SIG-M5 treated with dmso at 0.1 percent for 504 hours (cell line): ENCODE measurements at regions not wholly inside any gene's neighbourhood (a gene's known extent, or its start where the extent isn't known, plus 50 kb on each side); places are given as distances from the start of the nearest gene placed in this dataset.
A peak's percentile ranks its signal among the peaks of the same experiment; 100 is the strongest.

ENCODE experiments used
- DNase-seq: peaks from one replicate; lab custom pipeline; 2025; ENCODE audit not compliant: unreplicated experiment; lab: John Stamatoyannopoulos, UW

DNA sequence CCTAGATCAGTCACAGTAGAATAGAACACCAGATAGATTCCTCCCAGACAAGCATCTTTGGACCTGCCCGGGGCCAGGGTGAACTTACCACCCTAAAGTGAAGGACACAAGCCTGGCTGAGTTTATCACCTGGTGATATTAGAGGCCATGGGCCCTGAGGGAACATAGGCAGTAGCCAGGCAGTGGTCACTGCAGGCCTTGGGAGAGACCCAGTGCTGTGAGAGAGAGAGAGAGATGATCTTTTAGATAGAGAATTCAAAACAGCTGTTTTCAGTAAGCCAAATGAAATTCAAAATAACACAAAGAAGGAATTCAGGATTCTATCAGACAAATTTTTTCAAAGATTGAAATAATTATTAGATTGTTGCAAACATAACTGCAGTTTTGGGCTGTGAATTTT is 1679.9 kb downstream of the EFNB2 start:
- no peak for DNase-seq

GRCh38 chr13:104854698-104855097 is 1680.8 kb downstream of the EFNB2 start:
- DNase-seq, result no peak

DNA sequence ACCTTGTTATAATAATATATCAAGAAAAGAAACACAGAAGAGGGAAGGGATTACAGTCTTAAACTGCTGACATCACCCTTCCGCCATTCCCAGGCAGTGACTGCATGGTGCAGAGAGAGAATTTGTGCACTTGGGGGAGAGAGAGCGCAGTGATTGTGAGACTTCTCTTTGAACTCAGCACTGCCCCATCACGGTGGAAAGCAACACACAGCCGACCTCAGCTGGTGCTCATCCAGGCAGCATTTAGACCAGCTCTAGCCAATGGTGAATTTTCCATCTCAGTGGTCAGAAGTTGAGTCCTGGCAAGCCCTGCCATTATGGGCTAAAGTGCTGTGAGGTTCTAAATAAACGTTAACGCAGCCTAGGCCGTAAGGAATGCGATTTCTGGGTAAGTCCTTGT is 1681.5 kb downstream of the EFNB2 start:
- DNase-seq, result no peak

DNA sequence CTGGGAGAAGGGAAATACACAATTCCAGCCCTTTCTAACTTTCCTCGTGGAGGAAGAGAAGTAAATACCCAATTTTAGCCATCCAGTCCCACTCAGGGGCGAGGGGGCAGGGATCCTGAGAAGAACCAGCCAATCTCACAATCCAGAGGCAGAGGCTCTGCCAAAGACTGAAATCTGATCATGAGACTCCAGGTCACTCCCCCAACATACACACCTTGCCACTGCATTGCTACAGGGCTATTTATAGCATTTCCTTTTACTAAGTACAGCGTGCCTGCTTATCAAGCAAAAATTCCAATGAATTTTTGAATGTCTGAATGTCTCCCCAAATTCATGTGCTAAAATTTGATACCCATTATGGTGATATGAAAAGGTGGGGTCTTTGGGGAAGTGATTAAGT is 1687.5 kb downstream of the EFNB2 start:
- DNase-seq, result no peak

DNA sequence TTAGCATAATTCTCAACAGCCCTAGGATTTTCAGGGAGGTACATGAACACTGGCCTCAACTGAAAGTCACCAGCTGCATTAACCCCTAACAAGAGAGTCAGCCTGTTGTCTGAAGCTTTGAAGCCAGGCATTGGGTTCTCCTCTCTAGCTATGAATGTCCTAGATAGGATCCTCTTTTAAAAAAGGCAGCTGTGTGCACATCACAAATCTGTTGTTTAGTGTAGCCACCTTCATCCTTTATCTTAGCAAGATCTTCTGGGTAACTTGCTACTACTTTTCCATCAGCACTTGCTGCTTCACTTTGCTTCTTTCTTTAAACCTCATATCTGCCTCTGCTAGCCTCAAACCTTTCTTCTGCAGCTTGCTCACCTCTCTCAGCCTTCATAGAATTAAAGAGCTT is 1692.1 kb downstream of the EFNB2 start:
- no peak for DNase-seq

DNA sequence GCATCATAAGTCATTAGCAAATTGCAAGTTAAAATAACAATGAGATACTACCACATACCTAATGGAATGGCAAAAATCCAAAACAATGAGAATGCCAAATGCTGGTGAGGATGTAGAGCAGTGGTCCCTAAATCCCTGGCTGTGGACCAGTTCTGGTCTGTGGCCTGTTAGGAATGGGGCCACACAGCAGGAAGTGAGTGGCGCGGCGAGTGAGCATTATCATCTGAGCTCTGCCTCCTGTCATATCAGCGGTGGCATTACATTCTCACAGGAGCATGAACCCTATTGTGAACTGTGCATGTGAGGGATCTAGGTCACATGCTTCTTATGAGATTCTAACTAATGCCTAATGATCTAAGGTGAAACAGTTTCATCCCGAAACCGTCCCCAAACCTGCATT is 1694.4 kb downstream of the EFNB2 start:
- no peak for DNase-seq

- DNase-seq, result peak; percentile 99
These were observed 1697.7 kb downstream of the EFNB2 start for GRCh38 chr13:104837756-104838155.

DNA sequence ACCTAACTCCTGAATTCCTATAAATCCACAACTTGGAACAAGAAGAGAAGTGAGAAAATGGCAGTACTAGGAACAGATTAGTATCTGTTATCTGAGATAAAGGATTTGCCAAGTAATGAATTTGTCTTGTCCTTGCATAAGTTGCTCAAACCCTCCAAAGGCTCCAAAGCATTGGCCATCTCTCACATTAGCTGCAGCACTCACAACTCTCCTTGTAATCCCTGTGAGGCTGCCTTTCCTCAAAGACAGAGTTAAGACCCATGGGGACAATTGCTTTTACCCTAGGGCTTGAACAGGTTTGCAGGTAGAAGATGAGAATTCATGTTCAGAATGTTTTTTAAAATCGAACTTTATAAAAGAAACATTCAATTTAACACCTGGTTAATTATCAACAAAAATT is 1702.2 kb downstream of the EFNB2 start:
- peak; percentile 48 for DNase-seq

DNA sequence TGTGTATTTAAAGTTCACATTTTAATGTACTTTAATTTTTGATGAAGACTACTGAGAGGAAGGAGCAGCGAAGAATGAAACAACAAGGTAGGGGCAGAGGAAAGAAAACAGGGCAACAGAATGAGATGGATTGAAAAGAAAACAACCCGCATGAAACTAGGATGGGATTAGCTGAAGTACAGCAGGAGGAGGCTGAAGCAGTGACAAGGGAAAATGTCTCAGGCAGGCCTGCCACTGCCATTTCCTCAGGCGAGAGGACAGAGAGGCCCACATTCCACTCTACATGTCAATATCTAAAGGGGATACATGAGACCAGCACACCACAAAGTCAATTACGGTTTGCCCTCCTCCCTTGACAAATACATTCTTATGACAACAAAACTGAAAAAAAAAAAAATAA is 1703.2 kb downstream of the EFNB2 start:
- DNase-seq, result no peak

DNA sequence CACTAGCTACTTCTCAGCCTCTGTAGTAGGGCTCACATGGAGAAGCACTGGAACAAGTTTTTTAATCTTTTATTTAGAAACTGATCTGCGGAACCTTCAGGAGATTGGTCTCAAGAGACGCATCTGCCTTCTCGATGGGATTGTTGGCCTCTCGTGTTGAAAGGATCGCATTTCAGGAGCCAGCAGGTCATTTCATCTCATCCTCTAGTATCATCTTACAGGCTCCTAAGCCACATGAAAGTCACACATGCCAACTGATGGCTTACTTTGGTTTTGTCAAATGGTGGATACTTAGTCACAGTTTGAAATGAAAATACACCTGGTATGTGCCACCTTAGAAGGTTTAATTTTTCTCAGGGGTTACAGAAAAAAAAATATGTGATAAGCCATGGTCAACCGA is 1703.6 kb downstream of the EFNB2 start:
- DNase-seq, result no peak

DNA sequence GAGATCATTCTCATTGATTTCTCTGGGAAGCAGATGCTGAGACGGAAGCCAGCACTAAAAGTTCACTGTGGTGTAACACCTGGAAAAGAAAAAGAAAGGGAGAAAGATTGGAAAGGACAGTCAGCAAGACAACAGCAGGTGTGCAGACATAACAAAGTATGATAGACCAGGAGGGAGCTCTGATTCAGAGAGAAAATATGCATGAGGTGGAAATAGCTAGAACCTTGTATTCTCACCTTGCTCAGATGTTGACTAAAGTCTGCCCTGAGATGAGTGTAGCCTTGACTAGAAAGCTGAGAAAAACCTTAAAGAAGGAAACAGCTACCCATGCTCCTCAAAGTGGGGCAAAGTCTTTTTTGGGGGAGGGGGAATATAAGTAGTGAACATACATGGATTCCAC is 1711.8 kb downstream of the EFNB2 start:
- DNase-seq, result no peak

DNA sequence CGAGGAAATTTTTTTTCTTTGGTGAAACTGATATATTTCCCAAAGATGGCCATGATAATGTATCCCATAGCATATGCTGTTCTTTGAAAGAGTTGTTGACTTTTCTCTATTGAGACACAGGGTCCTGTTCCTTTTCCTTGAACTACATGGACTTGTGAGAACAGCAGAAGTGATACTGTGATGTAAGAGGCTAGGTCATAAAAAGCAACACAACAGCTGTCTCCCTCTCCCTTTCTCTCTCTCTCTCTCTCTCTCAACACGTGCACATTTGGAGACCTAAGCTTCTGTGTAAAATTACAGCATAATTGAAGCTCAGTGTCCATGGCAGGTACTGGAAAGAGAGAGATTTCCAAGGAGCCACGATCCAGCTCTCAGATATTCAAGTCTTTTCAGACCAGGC is 1712.4 kb downstream of the EFNB2 start:
- peak; percentile 95 for DNase-seq

DNA sequence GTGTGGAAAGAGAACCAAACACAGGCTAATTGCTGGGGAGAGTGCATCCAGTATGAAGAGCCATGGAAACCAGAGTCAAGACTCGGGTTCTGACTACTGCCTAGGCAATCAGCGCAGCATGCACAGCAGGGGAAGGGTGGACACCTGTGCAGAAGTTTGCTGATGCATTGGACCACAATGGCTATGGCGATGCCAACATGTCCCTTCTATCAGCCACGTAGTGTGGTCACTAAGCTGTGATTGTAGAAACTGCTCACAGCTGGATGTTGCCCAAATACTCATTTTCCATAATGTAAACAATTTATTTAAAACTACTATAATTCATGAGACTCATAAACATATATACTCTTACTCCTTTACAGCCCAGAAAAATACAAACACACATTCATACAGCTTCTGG is 1718.2 kb downstream of the EFNB2 start:
- DNase-seq, result no peak

GRCh38 chr13:104816726-104817125 is 1718.7 kb downstream of the EFNB2 start:
- no peak for DNase-seq

GRCh38 chr13:104810242-104810641 is 1725.2 kb downstream of the EFNB2 start:
- DNase-seq, result peak; percentile 67

DNA sequence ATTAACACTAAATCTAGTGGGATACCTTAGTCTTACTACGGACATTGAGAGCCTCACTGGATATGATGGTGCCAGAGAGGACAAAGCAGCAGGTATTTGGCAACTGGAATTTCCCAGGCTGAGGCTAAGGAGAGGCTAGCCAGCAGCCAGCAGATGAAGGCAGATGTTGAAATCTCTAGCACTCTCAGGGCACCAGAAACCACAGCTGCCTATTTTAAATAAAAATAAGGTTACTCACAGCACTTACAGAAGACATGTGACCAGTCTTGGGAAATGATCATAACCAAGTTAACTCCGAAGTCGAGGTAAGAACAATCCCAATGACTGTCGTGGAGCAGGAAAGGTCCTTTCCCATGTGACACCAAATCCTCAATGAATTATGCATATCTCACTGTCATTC is 1726.0 kb downstream of the EFNB2 start:
- DNase-seq, result peak; percentile 96

DNA sequence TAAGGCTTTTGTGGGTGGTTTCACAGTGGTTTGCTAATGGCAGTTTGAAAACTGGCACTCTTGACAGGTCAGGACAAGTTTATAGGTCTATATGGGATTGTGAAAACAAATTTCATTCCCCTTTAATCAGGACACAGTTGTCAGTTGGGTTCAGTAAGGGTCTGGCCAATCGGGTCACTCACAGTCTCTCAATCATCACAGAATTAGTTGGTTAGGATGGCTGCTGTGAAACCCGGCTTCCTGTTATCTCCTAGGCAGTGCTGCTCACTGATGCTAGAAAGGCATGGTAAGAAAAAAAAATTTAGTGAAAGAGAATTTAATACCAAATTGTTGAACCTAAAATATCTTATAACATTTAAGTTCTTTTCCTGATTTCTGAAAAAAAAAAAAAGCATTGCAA is 1730.1 kb downstream of the EFNB2 start:
- DNase-seq, result no peak

DNA sequence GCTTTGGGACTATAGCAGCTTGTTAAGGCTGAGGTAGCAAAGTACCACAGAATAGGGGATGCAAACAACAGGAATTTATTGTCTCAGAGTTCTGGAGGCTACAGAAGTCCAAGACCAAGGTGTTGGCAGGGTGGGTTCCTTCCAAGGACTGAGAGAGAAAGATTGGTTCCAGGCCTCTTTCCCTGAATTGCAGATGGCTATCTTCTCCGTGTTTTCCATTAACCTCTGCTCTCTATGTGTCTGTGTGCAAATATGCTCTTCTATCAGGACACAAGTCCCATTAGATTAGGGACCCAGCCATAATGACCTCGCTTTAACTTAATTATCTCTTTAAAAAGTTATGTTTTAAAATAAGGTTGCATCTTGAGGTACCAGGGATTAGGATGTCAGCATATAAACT is 1732.9 kb upstream of the SLC10A2 start:
- no peak for DNase-seq

DNA sequence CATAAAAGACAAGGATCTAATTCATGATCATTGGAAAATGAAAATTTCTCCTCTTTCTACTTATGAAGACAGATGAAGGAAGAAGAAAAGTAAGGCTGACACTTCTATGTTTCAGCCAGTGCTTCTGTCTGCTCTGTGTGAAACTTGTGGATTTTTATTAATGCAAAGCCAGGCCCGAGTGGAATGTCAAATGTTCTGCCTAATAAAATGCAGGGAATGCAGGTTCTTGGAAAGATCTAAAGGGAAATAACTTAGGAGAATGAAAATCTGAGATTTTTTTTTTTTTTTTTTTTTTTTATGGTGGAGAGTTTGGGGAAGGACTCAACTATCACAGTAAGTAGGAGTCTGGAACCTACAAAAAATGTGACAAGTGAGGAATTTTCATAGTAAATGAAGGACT is 1732.3 kb upstream of the SLC10A2 start:
- no peak for DNase-seq

- DNase-seq, result no peak
These were observed 1730.4 kb upstream of the SLC10A2 start for GRCh38 chr13:104796581-104796980.

- DNase-seq, result no peak
These were observed 1719.7 kb upstream of the SLC10A2 start for GRCh38 chr13:104785952-104786351.

- no peak for DNase-seq
These were observed 1718.7 kb upstream of the SLC10A2 start for GRCh38 chr13:104784891-104785290.

DNA sequence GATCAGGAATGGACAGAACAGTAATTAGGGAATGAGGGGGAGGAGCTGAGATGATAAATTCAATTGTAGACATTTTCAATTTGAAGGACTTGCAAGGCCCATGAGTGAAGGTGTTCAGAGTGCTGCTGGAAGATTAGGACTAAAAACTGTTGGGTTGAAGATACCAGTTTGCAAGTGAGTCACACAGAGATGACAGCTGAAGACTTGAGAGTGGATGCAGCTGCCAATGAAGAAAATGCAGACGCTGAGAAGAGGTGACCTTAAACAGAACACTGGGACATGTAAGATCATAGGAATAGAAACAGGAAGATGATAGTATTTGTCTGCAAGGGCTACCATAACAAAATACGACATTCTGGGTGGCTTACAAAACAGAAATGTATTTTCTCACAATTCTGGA is 1716.5 kb upstream of the SLC10A2 start:
- no peak for DNase-seq
